PC-3 (cell line): ENCODE measurements at regions not wholly inside any gene's neighbourhood (a gene's known extent, or its start where the extent isn't known, plus 50 kb on each side); places are given as distances from the start of the nearest gene placed in this dataset.

Source experiments
- ATAC-seq: fragments of 200-7000 bp; cut with Tn5 transposase; 2 replicates; pipeline ENCODE4 v1.9.1; 2020; ENCODE audit warnings: mild to moderate bottlenecking, moderate library complexity
- BruUV-seq: library from RNA; stranded (reverse); fragments of 400-500 nt; replicated peaks from 2 replicates; lab custom pipeline; 2021; lab: Mats Ljungman, UMichigan
- CTCF ChIA-PET: fragments of 300-600 bp; sonication (Branson Sonifier 250); formaldehyde crosslinking; loops from one replicate; lab custom pipeline; 2022; ENCODE audit warnings: antibody characterized with exemption; lab: Charles Lee
- POLR2A ChIA-PET: fragments of 300-600 bp; sonication (Branson Sonifier 250); formaldehyde crosslinking; loops from one replicate; lab custom pipeline; 2022; ENCODE audit warnings: antibody characterized with exemption; ENCODE audit not compliant: unreplicated experiment; lab: Charles Lee
- DNase-seq: peaks from one replicate; pipeline ENCODE4 v3.0.0-alpha.2; 2015
- H2AFZ ChIP-seq: fragments of 300-600 bp; sonication (generic); 2 replicates; pipeline ENCODE4 v1.6.0; 2016; ENCODE audit warnings: antibody characterized with exemption, low read length
- H3F3A ChIP-seq: fragments of 300-600 bp; sonication (generic); one replicate; pipeline ENCODE4 v1.6.0; 2017; ENCODE audit warnings: antibody characterized with exemption, low read length, control low read depth, mild to moderate bottlenecking; ENCODE audit not compliant: unreplicated experiment
- H3K27ac ChIP-seq: fragments of 300-600 bp; sonication (generic); 2 replicates; pipeline ENCODE4 v1.5.1; 2016; ENCODE audit warnings: mild to moderate bottlenecking, low read length
- H3K27me3 ChIP-seq: fragments of 300-600 bp; sonication (generic); 2 replicates; pipeline ENCODE4 v1.6.1; 2016; ENCODE audit warnings: low read length, mixed read lengths
- H3K36me3 ChIP-seq: fragments of 300-600 bp; sonication (generic); 2 replicates; pipeline ENCODE4 v1.6.1; 2016; ENCODE audit warnings: low read depth, mixed run types, low read length, mixed read lengths
- H3K4me1 ChIP-seq: fragments of 300-600 bp; sonication (generic); 2 replicates; pipeline ENCODE4 v1.5.1; 2016; ENCODE audit warnings: low read length; ENCODE audit not compliant: insufficient read depth
- H3K4me2 ChIP-seq: fragments of 300-600 bp; sonication (generic); 2 replicates; pipeline ENCODE4 v1.6.0; 2016; ENCODE audit warnings: low read length
- H3K4me3 ChIP-seq: fragments of 300-600 bp; sonication (generic); 2 replicates; pipeline ENCODE4 v1.5.1; 2016; ENCODE audit warnings: mild to moderate bottlenecking, low read length, mixed read lengths
- H3K79me2 ChIP-seq: fragments of 300-600 bp; sonication (generic); 2 replicates; pipeline ENCODE4 v1.6.1; 2017; ENCODE audit warnings: low read length, mixed read lengths
- H3K9ac ChIP-seq: fragments of 300-600 bp; sonication (generic); 2 replicates; pipeline ENCODE4 v1.6.0; 2016; ENCODE audit warnings: mild to moderate bottlenecking, low read length
- H3K9me2 ChIP-seq: fragments of 300-600 bp; sonication (generic); replicated peaks from 2 replicates; pipeline ENCODE4 v1.6.1; 2016; ENCODE audit warnings: mixed run types, low read length, mixed read lengths
- H3K9me3 ChIP-seq: fragments of 300-600 bp; sonication (generic); 2 replicates; pipeline ENCODE4 v1.6.1; 2016; ENCODE audit warnings: low read length, mixed read lengths
- H4K20me1 ChIP-seq: fragments of 300-600 bp; sonication (generic); 2 replicates; pipeline ENCODE4 v1.6.1; 2016; ENCODE audit warnings: low read length, mixed read lengths
- CTCF ChIP-seq: fragments of 300-600 bp; sonication (generic); conservative IDR thresholded peaks from 2 replicates; pipeline ENCODE4 v1.5.1; 2017; ENCODE audit warnings: antibody characterized with exemption, low read depth, mild to moderate bottlenecking, low read length
- EZH2 ChIP-seq: fragments of 300-600 bp; sonication (generic); IDR thresholded peaks from one replicate; pipeline ENCODE4 v1.6.1; 2017; ENCODE audit warnings: antibody characterized with exemption, mild to moderate bottlenecking, low read length; ENCODE audit not compliant: unreplicated experiment
- EZH2phosphoT487 ChIP-seq: fragments of 300-600 bp; sonication (generic); IDR thresholded peaks from 2 replicates; pipeline ENCODE4 v1.6.1; 2018; ENCODE audit warnings: mild to moderate bottlenecking, antibody characterized with exemption, low read length, borderline replicate concordance
- intact Hi-C: fragments of 100-400 bp; cut with micrococcal nuclease; formaldehyde crosslinking; loops from 2 replicates; pipeline ENCODE4 v1.9.0; 2023

- ChIA-PET POLR2A (no interaction called here), CTCF (no interaction called here)
- Histone ChIP-seq H3K4me1 (no peaks in the 10 kb centered on the region), H3K36me3 (no peaks in the 10 kb centered on the region), H3K4me2 (no peak overlapping the region), H2AFZ (no peak overlapping the region), H3K27me3 (peaks cover 10% of the 10 kb centered on the region; the same call in 1 of the 2 replicates), H3K9me3 (no peaks in the 10 kb centered on the region), H3K9ac (no peak overlapping the region), H4K20me1 (no peaks in the 10 kb centered on the region), H3K9me2 (no peaks in the 10 kb centered on the region), H3K27ac (no peak overlapping the region), H3K4me3 (no peak overlapping the region), H3K79me2 (no peaks in the 10 kb centered on the region), H3F3A (no peaks in the 10 kb centered on the region)
- BruUV-seq = no TSS peak
- DNase-seq (no peak), ATAC-seq (no peak)
- TF ChIP-seq CTCF = no peak
- no peak for TF ChIP-seq EZH2phosphoT487
- no peak for TF ChIP-seq EZH2
- intact Hi-C loops = no loop called here
Observed at GRCh38 chr3:19016851-19017250, 131.5 kb upstream of the KCNH8 start.

- ChIA-PET POLR2A (no interaction called here), CTCF (no interaction called here)
- ATAC-seq = no peak
- H3K79me2 ChIP-seq = no peaks in the 10 kb centered on the region
- H3K9me2 ChIP-seq = no peaks in the 10 kb centered on the region
- H3K27me3 ChIP-seq = 0 out of 2 replicates have a peak, but pooled peaks cover 5% of the 10 kb centered on the region
- no peaks in the 10 kb centered on the region for H3K36me3 ChIP-seq
- no peak overlapping the region for H3K4me2 ChIP-seq
- no TSS peak for BruUV-seq
- H4K20me1 ChIP-seq = no peaks in the 10 kb centered on the region
- H3K9me3 ChIP-seq = no peaks in the 10 kb centered on the region
- H3K4me3 ChIP-seq = no peak overlapping the region
- H3K4me1 ChIP-seq = no peaks in the 10 kb centered on the region
- no peaks in the 10 kb centered on the region for H3F3A ChIP-seq
- H3K9ac ChIP-seq = no peak overlapping the region
- no peak overlapping the region for H3K27ac ChIP-seq
- no peak for TF ChIP-seq EZH2
- no peak for TF ChIP-seq CTCF
- TF ChIP-seq EZH2phosphoT487 = no peak
- no peak for DNase-seq
- no peak overlapping the region for H2AFZ ChIP-seq
- intact Hi-C loops = no loop called here
Observed at GRCh38 chr3:19013879-19014278, 134.4 kb upstream of the KCNH8 start.

- BruUV-seq = no TSS peak
- ChIA-PET POLR2A (no interaction called here), CTCF (no interaction called here)
- H2AFZ ChIP-seq = no peak overlapping the region
- 0 out of 2 replicates have a peak, but pooled peaks cover 5% of the 10 kb centered on the region for H3K27me3 ChIP-seq
- no peaks in the 10 kb centered on the region for H4K20me1 ChIP-seq
- H3K9me3 ChIP-seq = no peaks in the 10 kb centered on the region
- H3K79me2 ChIP-seq = no peaks in the 10 kb centered on the region
- intact Hi-C loops = no loop called here
- H3K4me1 ChIP-seq = no peaks in the 10 kb centered on the region
- no peak overlapping the region for H3K4me3 ChIP-seq
- H3K9ac ChIP-seq = no peak overlapping the region
- DNase-seq (no peak), ATAC-seq (no peak)
- no peak overlapping the region for H3K4me2 ChIP-seq
- no peaks in the 10 kb centered on the region for H3K36me3 ChIP-seq
- TF ChIP-seq EZH2 (no peak), CTCF (no peak), EZH2phosphoT487 (no peak)
- no peaks in the 10 kb centered on the region for H3F3A ChIP-seq
- no peaks in the 10 kb centered on the region for H3K9me2 ChIP-seq
- no peak overlapping the region for H3K27ac ChIP-seq
Observed at GRCh38 chr3:19012846-19013245, 135.5 kb upstream of the KCNH8 start.
